A549 (cell line): ENCODE measurements at regions not wholly inside any gene's neighbourhood (a gene's known extent, or its start where the extent isn't known, plus 50 kb on each side); places are given as distances from the start of the nearest gene placed in this dataset.

Experiments used
- ATAC-seq, 2 experiments: fragments of 200-7000 bp in 1 of 2; fragments of >200 bp in 1 of 2; cut with Nextera tagmentation in 1 of 2; cut with Tn5 transposase in 1 of 2; 3 replicates each; pipeline versions ENCODE4 v1.8.0 to v1.9.1; 2018 to 2020; ENCODE audit warnings: mild to moderate bottlenecking in 1 of 2, moderate library complexity in 1 of 2
- CTCF ChIA-PET: fragments of 300-600 bp; sonication (Branson Sonifier 250); formaldehyde crosslinking; extraction: SDS; loops from one replicate; lab custom pipeline; 2021; ENCODE audit warnings: antibody characterized with exemption, inconsistent platforms; lab: Yijun Ruan, JAX
- POLR2A ChIA-PET: fragments of 350-600 bp; formaldehyde crosslinking; extraction: SDS; loops from one replicate; lab custom pipeline; 2021; ENCODE audit warnings: antibody characterized with exemption, inconsistent platforms; lab: Yijun Ruan, JAX
- DNase-seq, 2 experiments: peaks; one replicate each; pipeline versions ENCODE4 v3.0.0 to v3.0.0-alpha.2; 2011 to 2016; ENCODE audit warnings: low read depth in 1 of 2, low spot score in 1 of 2
- FAIRE-seq: peaks from 2 replicates; lab custom pipeline; 2011; peaks lifted over from hg19 to GRCh38; lab: Jason Lieb, UNC
- H3K27ac ChIP-seq, 2 experiments: fragments of >200 bp; sonication (Bioruptor Twin); formaldehyde crosslinking; 3 replicates each; pipeline ENCODE4 v1.5.1; 2016 to 2017
- H3K4me1 ChIP-seq: fragments of >200 bp; sonication (Bioruptor Twin); formaldehyde crosslinking; 3 replicates; pipeline ENCODE4 v1.6.1; 2016
- H3K4me2 ChIP-seq: fragments of >200 bp; sonication (Bioruptor Twin); formaldehyde crosslinking; 3 replicates; pipeline ENCODE4 v1.6.1; 2016
- H3K4me3 ChIP-seq: fragments of >200 bp; sonication (Bioruptor Twin); formaldehyde crosslinking; 3 replicates; pipeline ENCODE4 v1.5.1; 2016
- H3K9me3 ChIP-seq: fragments of >200 bp; sonication (Bioruptor Twin); formaldehyde crosslinking; 3 replicates; pipeline ENCODE4 v1.6.1; 2016
- BHLHE40 ChIP-seq: IDR thresholded peaks from 2 replicates; pipeline ENCODE4 v1.6.1; 2012; ENCODE audit warnings: low read depth, low read length, inconsistent platforms
- CBX2 ChIP-seq: fragments of 200-600 bp; sonication (generic); IDR thresholded peaks from 2 replicates; pipeline ENCODE4 v1.6.1; 2016; ENCODE audit warnings: low read depth, mild to moderate bottlenecking, borderline replicate concordance
- CBX8 ChIP-seq: fragments of 200-600 bp; sonication (generic); IDR thresholded peaks from 2 replicates; pipeline ENCODE4 v1.6.1; 2016
- CHD2 ChIP-seq: fragments of 150-350 bp; IDR thresholded peaks from 2 replicates; pipeline ENCODE4 v1.6.1; 2014; ENCODE audit warnings: low read length; ENCODE audit not compliant: partially characterized antibody
- CHD4 ChIP-seq: fragments of 200-600 bp; sonication (generic); IDR thresholded peaks from 2 replicates; pipeline ENCODE4 v1.6.1; 2016; ENCODE audit warnings: antibody characterized with exemption, mild to moderate bottlenecking, borderline replicate concordance
- E2F6 ChIP-seq: IDR thresholded peaks from 2 replicates; pipeline ENCODE4 v1.6.1; 2012; ENCODE audit warnings: low read depth, borderline replicate concordance
- EHMT2 ChIP-seq: fragments of 200-600 bp; sonication (generic); IDR thresholded peaks from 2 replicates; pipeline ENCODE4 v1.6.1; 2016; ENCODE audit warnings: antibody characterized with exemption, low read depth, mild to moderate bottlenecking, moderate library complexity
- ELK1 ChIP-seq: fragments of 150-350 bp; IDR thresholded peaks from 2 replicates; pipeline ENCODE4 v1.6.1; 2014; ENCODE audit warnings: low read depth, mild to moderate bottlenecking, low read length
- FOXS1 ChIP-seq: fragments of 250-450 bp; sonication (Bioruptor Pico); IDR thresholded peaks from 2 replicates; pipeline ENCODE4 v1.5.0; 2020; ENCODE audit warnings: mild to moderate bottlenecking, moderate library complexity
- GATA3 ChIP-seq: IDR thresholded peaks from 2 replicates; pipeline ENCODE4 v1.6.1; 2012; ENCODE audit warnings: borderline replicate concordance
- HEYL ChIP-seq: fragments of 250-450 bp; sonication (Bioruptor Pico); IDR thresholded peaks from 2 replicates; pipeline ENCODE4 v1.8.0; 2021; ENCODE audit warnings: mild to moderate bottlenecking, moderate library complexity
- HMGXB4 ChIP-seq: fragments of 250-450 bp; sonication (Bioruptor Pico); IDR thresholded peaks from 2 replicates; pipeline ENCODE4 v1.5.0; 2021; ENCODE audit warnings: mild to moderate bottlenecking, moderate library complexity, borderline replicate concordance
- HOXB5 ChIP-seq: fragments of 250-450 bp; sonication (Bioruptor Pico); IDR thresholded peaks from 2 replicates; pipeline ENCODE4 v1.5.0; 2020; ENCODE audit warnings: mild to moderate bottlenecking, moderate library complexity
- JUN ChIP-seq, 2 experiments: fragments of >200 bp; sonication (Bioruptor Twin); formaldehyde crosslinking; IDR thresholded peaks; 2 replicates in 1 of 2; 3 replicates in 1 of 2; pipeline ENCODE4 v1.6.1; 2016 to 2017
- JUNB ChIP-seq: fragments of >200 bp; sonication (Bioruptor Twin); formaldehyde crosslinking; IDR thresholded peaks from 2 replicates; pipeline ENCODE4 v1.6.1; 2016
- KDM5A ChIP-seq: fragments of 200-600 bp; sonication (generic); IDR thresholded peaks from 2 replicates; pipeline ENCODE4 v1.6.1; 2016; ENCODE audit warnings: antibody characterized with exemption, mild to moderate bottlenecking
- MAFK ChIP-seq: fragments of 450-650 bp; IDR thresholded peaks from 2 replicates; pipeline ENCODE4 v1.6.1; 2014; ENCODE audit not compliant: partially characterized antibody
- MAX ChIP-seq: IDR thresholded peaks from 2 replicates; pipeline ENCODE4 v1.6.1; 2012
- MAZ ChIP-seq: fragments of 150-350 bp; IDR thresholded peaks from 2 replicates; pipeline ENCODE4 v1.6.1; 2014; ENCODE audit warnings: antibody characterized with exemption, low read depth, low read length, borderline replicate concordance
- NPAS2 ChIP-seq: fragments of 250-450 bp; sonication (Bioruptor Pico); IDR thresholded peaks from 2 replicates; pipeline ENCODE4 v1.8.0; 2022; ENCODE audit warnings: mild to moderate bottlenecking, moderate library complexity, borderline replicate concordance
- PBX3 ChIP-seq: IDR thresholded peaks from 2 replicates; pipeline ENCODE4 v1.6.1; 2012
- RCOR1 ChIP-seq: fragments of 150-350 bp; IDR thresholded peaks from 2 replicates; pipeline ENCODE4 v1.6.1; 2014; ENCODE audit warnings: antibody characterized with exemption, low read length, low read depth
- RFX5 ChIP-seq: fragments of 450-650 bp; IDR thresholded peaks from 2 replicates; pipeline ENCODE4 v1.7.1; 2014; ENCODE audit warnings: antibody characterized with exemption, mild to moderate bottlenecking, moderate library complexity
- TFCP2L1 ChIP-seq: fragments of 250-450 bp; sonication (Bioruptor Pico); IDR thresholded peaks from 2 replicates; pipeline ENCODE4 v1.5.0; 2021; ENCODE audit warnings: mild to moderate bottlenecking
- ZC3H11A ChIP-seq: fragments of 450-650 bp; IDR thresholded peaks from 2 replicates; pipeline ENCODE4 v1.6.1; 2014; ENCODE audit warnings: antibody characterized with exemption, mild to moderate bottlenecking
- ZFP36 ChIP-seq: fragments of 450-650 bp; IDR thresholded peaks from 2 replicates; pipeline ENCODE4 v1.6.1; 2014; ENCODE audit warnings: borderline replicate concordance; ENCODE audit not compliant: partially characterized antibody
- WGBS: methylation state at CpG from one replicate; pipeline ENCODE4 v1.1.6; 2017; ENCODE audit errors: missing lambda C conversion rate; 5-methylcytosine and 5-hydroxymethylcytosine counted together
- TF ChIP-seq, protein P1 (sequence below): fragments of >200 bp; sonication (Bioruptor Twin); formaldehyde crosslinking; IDR thresholded peaks from 2 replicates; pipeline ENCODE4 v1.6.1; 2016

DNA sequence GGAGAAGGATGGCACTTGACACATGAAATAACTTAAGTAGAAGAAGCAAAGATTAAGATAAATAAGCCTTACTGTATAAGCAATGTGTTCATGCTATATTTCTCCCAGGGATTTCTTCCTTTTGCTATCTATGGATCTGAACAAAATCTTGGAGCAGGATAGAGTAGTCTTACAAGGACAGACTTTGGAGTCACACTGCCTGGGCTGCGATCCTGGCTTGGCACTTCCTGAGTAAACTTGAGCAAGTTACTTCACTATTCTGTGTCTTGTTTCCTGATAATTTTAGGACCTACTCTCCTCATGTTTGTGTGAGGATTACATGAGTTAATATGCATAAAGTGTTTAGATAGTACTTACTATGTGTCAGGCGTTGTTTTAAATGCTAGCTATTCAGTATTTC, 340.0 kb upstream of the MAOA start:
- H3K9me3 ChIP-seq = no peaks in the 10 kb centered on the region
- H3K4me3 ChIP-seq = no peak overlapping the region
- TF ChIP-seq JUN (IDR thresholded peaks at IDR 0.05) (no peak), CBX2 (no peak), HOXB5 (no peak), CHD2 (no peak), MAX (no peak), PBX3 (no peak), EHMT2 (no peak), BHLHE40 (no peak), CBX8 (no peak), FOXS1 (CRISPR knock-in tag) (no peak), TFCP2L1 (CRISPR knock-in tag) (no peak), HEYL (CRISPR knock-in tag) (no peak), HMGXB4 (CRISPR knock-in tag) (no peak), CHD4 (no peak), MAFK (no peak), GATA3 (no peak), MAZ (no peak), RFX5 (no peak), NPAS2 (CRISPR knock-in tag) (no peak)
- FAIRE-seq (no peak), ATAC-seq (no peak), DNase-seq (no peak)
- no peak overlapping the region for H3K27ac ChIP-seq
- WGBS = 13% methylated on average over 2 of the region's 2 CpGs
- ChIA-PET POLR2A (no interaction called here), CTCF (interaction anchor here (0.7 kb wide), 1 partner anchor 120 kb away, joined by 4 read pairs; no protein-coding TSS in a partner anchor)
- no peaks in the 10 kb centered on the region for H3K4me1 ChIP-seq
- H3K4me2 ChIP-seq = no peak overlapping the region

DNA sequence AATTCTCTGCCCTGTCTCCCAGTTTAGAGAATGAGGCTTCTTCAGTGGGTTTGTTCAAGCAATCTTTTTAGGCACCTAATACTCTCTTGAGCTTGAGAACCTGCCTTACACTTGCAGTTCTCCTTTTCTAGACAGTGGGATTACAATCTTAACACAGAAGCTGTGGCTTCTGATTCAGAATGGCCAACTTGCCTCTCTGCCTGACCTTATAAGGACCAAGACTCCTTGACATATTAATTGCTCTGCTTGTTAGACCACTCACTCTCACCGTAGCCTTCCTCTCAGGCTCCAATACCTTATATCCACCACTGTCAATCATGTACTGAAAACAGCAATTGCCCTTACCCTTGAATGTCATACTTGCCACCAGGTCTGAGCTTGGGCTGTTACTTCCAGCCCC, 338.7 kb upstream of the MAOA start:
- FAIRE-seq = no peak
- no peak for DNase-seq
- no peak overlapping the region for H3K27ac ChIP-seq
- H3K4me3 ChIP-seq = no peak overlapping the region
- no peak for ATAC-seq
- no peak for TF ChIP-seq E2F6
- no peak for TF ChIP-seq RCOR1
- no peak for TF ChIP-seq CBX2
- TF ChIP-seq ZFP36 = no peak
- no peak for TF ChIP-seq EHMT2
- TF ChIP-seq JUNB = no peak
- TF ChIP-seq ELK1 = no peak
- TF ChIP-seq, protein P1, sequence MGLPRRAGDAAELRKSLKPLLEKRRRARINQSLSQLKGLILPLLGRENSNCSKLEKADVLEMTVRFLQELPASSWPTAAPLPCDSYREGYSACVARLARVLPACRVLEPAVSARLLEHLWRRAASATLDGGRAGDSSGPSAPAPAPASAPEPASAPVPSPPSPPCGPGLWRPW = no peak
- TF ChIP-seq KDM5A = no peak
- no peak for TF ChIP-seq ZC3H11A
- TF ChIP-seq, all 56 proteins: peak for 0
- no peaks in the 10 kb centered on the region for H3K4me1 ChIP-seq
- WGBS = 11% methylated on average over 1 of the region's 1 CpG
- POLR2A ChIA-PET = no interaction called here
- H3K4me2 ChIP-seq = no peak overlapping the region
- CTCF ChIA-PET = no interaction called here
- H3K9me3 ChIP-seq = no peaks in the 10 kb centered on the region
